ENCODE measurements at regions not wholly inside any gene's neighbourhood (a gene's known extent, or its start where the extent isn't known, plus 50 kb on each side); places are given as distances from the start of the nearest gene placed in this dataset.

GRCh38 chr4:61079427-61079826 is 120.7 kb upstream of the ADGRL3 start:
- no peak for DNase-seq

- no peak for DNase-seq
Observed at GRCh38 chr4:61079976-61080375, 120.2 kb upstream of the ADGRL3 start.

GRCh38 chr4:61085534-61085933 is 114.6 kb upstream of the ADGRL3 start:
- no peak for DNase-seq

GRCh38 chr4:61086357-61086756 is 113.8 kb upstream of the ADGRL3 start:
- DNase-seq = no peak

GRCh38 chr4:61086979-61087378 is 113.1 kb upstream of the ADGRL3 start:
- no peak for DNase-seq

- no peak for DNase-seq
Observed at GRCh38 chr4:61094854-61095598, 105.1 kb upstream of the ADGRL3 start.

- DNase-seq = no peak
Observed at GRCh38 chr4:61128682-61129081, 71.4 kb upstream of the ADGRL3 start.

- no peak for DNase-seq
Observed at GRCh38 chr4:61129971-61130370, 70.2 kb upstream of the ADGRL3 start.

GRCh38 chr4:61143461-61143860 is 56.7 kb upstream of the ADGRL3 start:
- DNase-seq = no peak

- no peak for DNase-seq
Observed at GRCh38 chr4:61149278-61149677, 50.8 kb upstream of the ADGRL3 start.

All from NK-92 treated with Interleukin-12 subunit alpha and Interleukin-12 subunit beta, amount 100 ng/mL, for 24 hours (cell line).